Endothelial cell of umbilical vein (primary cell): ENCODE measurements at regions not wholly inside any gene's neighbourhood (a gene's known extent, or its start where the extent isn't known, plus 50 kb on each side); places are given as distances from the start of the nearest gene placed in this dataset.

Source experiments
- BruUV-seq: library from RNA; stranded (reverse); fragments of 400-500 nt; replicated peaks from 2 replicates; lab custom pipeline; 2021; lab: Mats Ljungman, UMichigan
- CTCF ChIA-PET: fragments of 300-600, 350-600 bp; sonication (Branson Sonifier 250); formaldehyde crosslinking; loops from one replicate; lab custom pipeline; 2021; ENCODE audit warnings: antibody characterized with exemption, inconsistent platforms; lab: Charles Lee
- POLR2A ChIA-PET: fragments of 300-600, 350-600 bp; sonication (Branson Sonifier 250); formaldehyde crosslinking; loops from one replicate; lab custom pipeline; 2021; ENCODE audit warnings: antibody characterized with exemption, inconsistent platforms; lab: Charles Lee
- DNase-seq: peaks from one replicate; pipeline ENCODE4 v3.0.0-alpha.2; 2011; ENCODE audit warnings: low read depth, low spot score
- FAIRE-seq: peaks from 2 replicates; lab custom pipeline; 2011; peaks lifted over from hg19 to GRCh38; lab: Jason Lieb, UNC
- H2AFZ ChIP-seq: 2 replicates; pipeline ENCODE4 v1.6.0; 2012; ENCODE audit warnings: low read depth, low read length, control low read depth, inconsistent platforms
- H3K27ac ChIP-seq: 2 replicates; pipeline ENCODE4 v1.5.1; 2011; ENCODE audit warnings: low read depth, mild to moderate bottlenecking, control low read depth, low read length, moderate library complexity; ENCODE audit not compliant: insufficient read depth
- H3K27me3 ChIP-seq, 2 experiments: 2 replicates each; pipeline versions ENCODE4 v1.6.0 to v1.6.1; 2011; ENCODE audit warnings: low read length in 2 of 2, mixed read lengths in 1 of 2; ENCODE audit not compliant: control insufficient read depth in 2 of 2, insufficient read depth in 2 of 2
- H3K36me3 ChIP-seq, 2 experiments: 2 replicates in 1 of 2; 3 replicates in 1 of 2; pipeline ENCODE4 v1.5.1; 2011; ENCODE audit warnings: low read length in 2 of 2, mild to moderate bottlenecking in 1 of 2, moderate library complexity in 1 of 2; ENCODE audit not compliant: control insufficient read depth in 2 of 2, insufficient read depth in 2 of 2; ENCODE audit errors: extremely low read depth in 1 of 2
- H3K4me1 ChIP-seq: 3 replicates; pipeline ENCODE4 v1.5.1; 2011; ENCODE audit warnings: mild to moderate bottlenecking, low read length; ENCODE audit not compliant: control insufficient read depth, insufficient read depth; ENCODE audit errors: extremely low read depth
- H3K4me2 ChIP-seq: 2 replicates; pipeline ENCODE4 v1.6.1; 2011; ENCODE audit warnings: low read length, control low read depth, mixed read lengths; ENCODE audit not compliant: insufficient read depth
- H3K4me3 ChIP-seq, 3 experiments: fragments of 200-600 bp in 1 of 3; sonication (generic), shearing (Covaris generic) in 1 of 3; replicated peaks in 1 of 3; 2 replicates each; pipeline ENCODE4 v1.5.1; 2011 to 2016; ENCODE audit warnings: control low read depth in 3 of 3, low read length in 3 of 3, mild to moderate bottlenecking in 2 of 3, inconsistent platforms in 1 of 3, low read depth in 1 of 3, moderate library complexity in 1 of 3; ENCODE audit not compliant: insufficient read depth in 1 of 3
- H3K79me2 ChIP-seq: 2 replicates; pipeline ENCODE4 v1.6.0; 2012; ENCODE audit warnings: low read length, inconsistent platforms; ENCODE audit not compliant: control insufficient read depth, insufficient read depth
- H3K9ac ChIP-seq: replicated peaks from 2 replicates; pipeline ENCODE3; 2011; ENCODE audit warnings: low read length, control low read depth; ENCODE audit not compliant: insufficient read depth; ENCODE audit errors: extremely low read depth
- H3K9me1 ChIP-seq: replicated peaks from 3 replicates; pipeline ENCODE4 v1.6.0; 2011; ENCODE audit warnings: mild to moderate bottlenecking, low read length; ENCODE audit not compliant: control insufficient read depth, insufficient read depth; ENCODE audit errors: extremely low read depth
- H3K9me3 ChIP-seq: replicated peaks from 2 replicates; pipeline ENCODE4 v1.5.1; 2012; ENCODE audit warnings: low read length, inconsistent platforms; ENCODE audit not compliant: control insufficient read depth, insufficient read depth
- H4K20me1 ChIP-seq: replicated peaks from 2 replicates; pipeline ENCODE3; 2011; ENCODE audit warnings: mild to moderate bottlenecking, low read length; ENCODE audit not compliant: control insufficient read depth, insufficient read depth; ENCODE audit errors: extremely low read depth
- EZH2 ChIP-seq: IDR thresholded peaks from 2 replicates; pipeline ENCODE4 v1.6.1; 2012; ENCODE audit warnings: borderline replicate concordance, low read depth, mild to moderate bottlenecking, moderate library complexity, low read length, inconsistent platforms; ENCODE audit not compliant: severe bottlenecking
- FOS ChIP-seq: IDR thresholded peaks from 2 replicates; pipeline ENCODE4 v1.6.1; 2011; ENCODE audit warnings: mild to moderate bottlenecking, low read length, moderate library complexity, borderline replicate concordance; ENCODE audit not compliant: insufficient read depth
- GATA2 ChIP-seq: IDR thresholded peaks from 2 replicates; pipeline ENCODE4 v1.7.0; 2011; ENCODE audit warnings: low read depth, mild to moderate bottlenecking, moderate library complexity, mixed read lengths, low read length; ENCODE audit not compliant: insufficient read length, insufficient read depth
- JUN ChIP-seq: IDR thresholded peaks from 2 replicates; pipeline ENCODE4 v1.6.1; 2011; ENCODE audit warnings: borderline replicate concordance, low read depth; ENCODE audit not compliant: insufficient read length, insufficient read depth
- MYC ChIP-seq: IDR thresholded peaks from one replicate; pipeline ENCODE4 v1.6.1; 2011; ENCODE audit warnings: mild to moderate bottlenecking, low read depth, low read length
- POLR2A ChIP-seq: IDR thresholded peaks from 2 replicates; pipeline ENCODE4 v1.6.1; 2012; ENCODE audit warnings: low read depth, mild to moderate bottlenecking, control low read depth, low read length
- POLR2AphosphoS5 ChIP-seq: IDR thresholded peaks from 2 replicates; pipeline ENCODE4 v1.6.1; 2012; ENCODE audit warnings: low read depth, mild to moderate bottlenecking, control low read depth, low read length, moderate library complexity; ENCODE audit not compliant: insufficient read depth
- dilution Hi-C: fragments of 300-500 bp; cut with MboI; formaldehyde crosslinking; loops from one replicate; pipeline ENCODE4 v1.15.0; 2019; ENCODE audit warnings: low sequenced_read_pairs; ENCODE audit not compliant: extremely low pct_ligation_motif_present
- intact Hi-C: fragments of 100-400 bp; cut with micrococcal nuclease; formaldehyde crosslinking; loops from one replicate; pipeline ENCODE4 v1.10.0; 2022
- TF ChIP-seq, protein P1 (sequence below): IDR thresholded peaks from 2 replicates; pipeline ENCODE4 v1.6.1; 2011; ENCODE audit not compliant: insufficient read depth, insufficient read length
- TF ChIP-seq, protein P2 (sequence below), 2 donors: IDR thresholded peaks; 1 replicate in 1 of 2; 2 replicates in 1 of 2; pipeline ENCODE4 v1.5.1; 2011; ENCODE audit warnings: low read length in 2 of 2, mild to moderate bottlenecking in 2 of 2, moderate library complexity in 2 of 2, control low read depth in 1 of 2, inconsistent platforms in 1 of 2, low read depth in 1 of 2; ENCODE audit not compliant: insufficient read depth in 1 of 2; ENCODE audit errors: extremely low read depth in 1 of 2

DNA sequence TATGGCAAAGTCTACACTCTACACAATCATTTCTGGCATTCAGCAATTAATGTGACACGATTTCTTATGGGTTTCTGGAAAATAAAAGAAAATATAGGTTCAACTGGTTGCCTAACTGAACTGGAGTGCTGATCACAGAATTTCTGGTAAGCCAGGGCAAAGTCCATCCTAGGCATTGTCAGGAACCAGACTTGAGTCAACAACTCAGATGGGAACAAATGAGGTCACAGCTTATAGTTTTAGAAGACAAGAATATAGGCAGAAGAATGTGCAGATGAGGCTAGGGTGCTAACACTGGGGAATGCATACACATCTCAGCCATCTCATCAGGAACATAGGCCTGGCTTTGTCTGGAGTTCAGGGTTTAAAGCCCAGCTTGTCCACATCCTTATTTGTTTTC lies 317.2 kb upstream of the ID2 start:
- Histone ChIP-seq H3K36me3 (no peaks in the 10 kb centered on the region), H4K20me1 (no peaks in the 10 kb centered on the region), H3K9me3 (peaks cover 3% of the 10 kb centered on the region), H3K27ac (no peak overlapping the region), H3K27me3 (no peaks in the 10 kb centered on the region), H3K9ac (no peak overlapping the region), H3K79me2 (no peaks in the 10 kb centered on the region), H2AFZ (no peak overlapping the region), H3K9me1 (no peaks in the 10 kb centered on the region), H3K4me3 (no peak overlapping the region), H3K4me2 (no peak overlapping the region), H3K4me1 (no peaks in the 10 kb centered on the region)
- TF ChIP-seq GATA2 (no peak), JUN (no peak), FOS (no peak), POLR2A (no peak), POLR2AphosphoS5 (no peak), EZH2 (no peak), MYC (no peak)
- TF ChIP-seq, protein P1, sequence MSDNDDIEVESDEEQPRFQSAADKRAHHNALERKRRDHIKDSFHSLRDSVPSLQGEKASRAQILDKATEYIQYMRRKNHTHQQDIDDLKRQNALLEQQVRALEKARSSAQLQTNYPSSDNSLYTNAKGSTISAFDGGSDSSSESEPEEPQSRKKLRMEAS = no peak
- TF ChIP-seq, protein P2, sequence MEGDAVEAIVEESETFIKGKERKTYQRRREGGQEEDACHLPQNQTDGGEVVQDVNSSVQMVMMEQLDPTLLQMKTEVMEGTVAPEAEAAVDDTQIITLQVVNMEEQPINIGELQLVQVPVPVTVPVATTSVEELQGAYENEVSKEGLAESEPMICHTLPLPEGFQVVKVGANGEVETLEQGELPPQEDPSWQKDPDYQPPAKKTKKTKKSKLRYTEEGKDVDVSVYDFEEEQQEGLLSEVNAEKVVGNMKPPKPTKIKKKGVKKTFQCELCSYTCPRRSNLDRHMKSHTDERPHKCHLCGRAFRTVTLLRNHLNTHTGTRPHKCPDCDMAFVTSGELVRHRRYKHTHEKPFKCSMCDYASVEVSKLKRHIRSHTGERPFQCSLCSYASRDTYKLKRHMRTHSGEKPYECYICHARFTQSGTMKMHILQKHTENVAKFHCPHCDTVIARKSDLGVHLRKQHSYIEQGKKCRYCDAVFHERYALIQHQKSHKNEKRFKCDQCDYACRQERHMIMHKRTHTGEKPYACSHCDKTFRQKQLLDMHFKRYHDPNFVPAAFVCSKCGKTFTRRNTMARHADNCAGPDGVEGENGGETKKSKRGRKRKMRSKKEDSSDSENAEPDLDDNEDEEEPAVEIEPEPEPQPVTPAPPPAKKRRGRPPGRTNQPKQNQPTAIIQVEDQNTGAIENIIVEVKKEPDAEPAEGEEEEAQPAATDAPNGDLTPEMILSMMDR (IDR thresholded peaks at IDR 0.05; ENCODE audit: extremely low read depth in 1 of 2, insufficient read depth in 1 of 2, low read depth in 1 of 2, low read length in 2 of 2) = no peak
- BruUV-seq = no TSS peak
- dilution Hi-C loops = no loop called here
- CTCF ChIA-PET = no interaction called here
- intact Hi-C loops = no loop called here
- DNase-seq (no peak), FAIRE-seq (no peak)
- POLR2A ChIA-PET = no interaction called here
